ENCODE measurements at regions not wholly inside any gene's neighbourhood (a gene's known extent, or its start where the extent isn't known, plus 50 kb on each side); places are given as distances from the start of the nearest gene placed in this dataset.

DNA sequence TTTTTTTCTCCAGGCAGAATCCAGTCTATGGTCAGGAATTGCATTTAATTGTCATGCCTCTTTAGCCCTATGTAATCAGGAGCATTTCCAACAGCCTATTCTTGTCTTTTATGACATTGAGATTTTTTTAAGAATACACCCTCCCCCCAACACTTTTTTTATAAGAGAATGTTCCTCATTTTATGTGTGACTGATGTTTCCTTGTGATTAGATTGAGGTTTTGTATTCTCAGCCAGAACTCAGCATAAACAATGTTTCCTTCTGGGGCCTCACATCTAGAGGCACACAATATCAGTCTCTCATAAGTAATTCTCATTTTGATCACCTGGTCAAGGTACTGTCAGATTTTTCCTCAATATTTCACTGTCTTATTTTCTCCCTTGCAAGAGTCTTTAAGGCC lies 193.4 kb upstream of the PDE1C start:
- TF ChIP-seq, protein P1, sequence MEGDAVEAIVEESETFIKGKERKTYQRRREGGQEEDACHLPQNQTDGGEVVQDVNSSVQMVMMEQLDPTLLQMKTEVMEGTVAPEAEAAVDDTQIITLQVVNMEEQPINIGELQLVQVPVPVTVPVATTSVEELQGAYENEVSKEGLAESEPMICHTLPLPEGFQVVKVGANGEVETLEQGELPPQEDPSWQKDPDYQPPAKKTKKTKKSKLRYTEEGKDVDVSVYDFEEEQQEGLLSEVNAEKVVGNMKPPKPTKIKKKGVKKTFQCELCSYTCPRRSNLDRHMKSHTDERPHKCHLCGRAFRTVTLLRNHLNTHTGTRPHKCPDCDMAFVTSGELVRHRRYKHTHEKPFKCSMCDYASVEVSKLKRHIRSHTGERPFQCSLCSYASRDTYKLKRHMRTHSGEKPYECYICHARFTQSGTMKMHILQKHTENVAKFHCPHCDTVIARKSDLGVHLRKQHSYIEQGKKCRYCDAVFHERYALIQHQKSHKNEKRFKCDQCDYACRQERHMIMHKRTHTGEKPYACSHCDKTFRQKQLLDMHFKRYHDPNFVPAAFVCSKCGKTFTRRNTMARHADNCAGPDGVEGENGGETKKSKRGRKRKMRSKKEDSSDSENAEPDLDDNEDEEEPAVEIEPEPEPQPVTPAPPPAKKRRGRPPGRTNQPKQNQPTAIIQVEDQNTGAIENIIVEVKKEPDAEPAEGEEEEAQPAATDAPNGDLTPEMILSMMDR (conservative IDR thresholded peaks at IDR 0.05; ENCODE audit: low read depth, low read length) = no peak
- no peak for TF ChIP-seq EZH2phosphoT487 (IDR thresholded peaks at IDR 0.05; ENCODE audit: borderline replicate concordance, low read length)

All from PC-3 (cell line).